Uterus (tissue), 3 donors: ENCODE measurements at regions not wholly inside any gene's neighbourhood (a gene's known extent, or its start where the extent isn't known, plus 50 kb on each side); places are given as distances from the start of the nearest gene placed in this dataset.

ENCODE experiments used
- DNase-seq, 2 donors: peaks; one replicate each; pipeline ENCODE4 v3.0.0-alpha.2; 2019 to 2020
- H3K27ac ChIP-seq, 2 donors: fragments of 200-600 bp; sonication (generic); 1 replicate in 1 of 2; 2 replicates in 1 of 2; pipeline ENCODE4 v1.5.1; 2016 to 2018
- H3K27me3 ChIP-seq, 2 donors: fragments of 200-600 bp; sonication (generic); one replicate each; pipeline ENCODE4 v1.5.1; 2018 to 2019; ENCODE audit warnings: control low read depth in 1 of 2
- H3K36me3 ChIP-seq, 2 donors: fragments of 200-600 bp; sonication (generic); one replicate each; pipeline ENCODE4 v1.5.1; 2019; ENCODE audit warnings: control low read depth in 1 of 2
- H3K4me1 ChIP-seq, 2 donors: fragments of 200-600 bp; sonication (generic); one replicate each; pipeline ENCODE4 v1.5.1; 2018 to 2019; ENCODE audit warnings: control low read depth in 1 of 2
- H3K4me3 ChIP-seq, 2 donors: fragments of 200-600 bp; sonication (generic); 1 replicate in 1 of 2; 2 replicates in 1 of 2; pipeline ENCODE4 v1.5.1; 2018 to 2019; ENCODE audit warnings: mild to moderate bottlenecking in 1 of 2
- H3K9me3 ChIP-seq, 2 donors: fragments of 200-600 bp; sonication (generic); one replicate each; pipeline ENCODE4 v1.5.1; 2019; ENCODE audit warnings: control low read depth in 1 of 2
- CTCF ChIP-seq, 4 experiments: fragments of 200-600 bp in 2 of 4; fragments of 450-650 bp in 2 of 4; sonication (generic) in 2 of 4; IDR thresholded peaks; one replicate each; pipeline ENCODE4 v1.5.1; 2016 to 2019; ENCODE audit warnings: antibody characterized with exemption in 4 of 4, mild to moderate bottlenecking in 2 of 4, moderate library complexity in 1 of 4
- POLR2A ChIP-seq, 2 donors: fragments of 450-650 bp; IDR thresholded peaks; one replicate each; pipeline ENCODE4 v1.6.1; 2016; ENCODE audit warnings: antibody characterized with exemption in 2 of 2, mild to moderate bottlenecking in 1 of 2, moderate library complexity in 1 of 2
- intact Hi-C: fragments of 100-400 bp; cut with DNase I; formaldehyde crosslinking; loops from one replicate; pipeline ENCODE4 v1.15.1; 2023; ENCODE audit warnings: low total_unique reads
- donor health status: DM: yes; HTN: yes; CAD: no.

- Histone ChIP-seq H3K4me1 (no peaks in the 10 kb centered on the region), H3K27ac (no peak overlapping the region), H3K36me3 (no peaks in the 10 kb centered on the region), H3K4me3 (no peak overlapping the region), H3K9me3 (no peaks in the 10 kb centered on the region), H3K27me3 (no peaks in the 10 kb centered on the region)
- intact Hi-C loops: no loop called here
- no peak for DNase-seq
- TF ChIP-seq POLR2A (IDR thresholded peaks at IDR 0.05): no peak
These were observed 673.8 kb downstream of the ADCYAP1 start for GRCh38 chr18:1578505-1578904.

- intact Hi-C loops: no loop called here
These were observed 676.9 kb downstream of the ADCYAP1 start for GRCh38 chr18:1581581-1581980.

GRCh38 chr18:1585881-1586488 lies 681.3 kb downstream of the ADCYAP1 start:
- H3K27me3 ChIP-seq: no peaks in the 10 kb centered on the region
- intact Hi-C loops: no loop called here
- no peaks in the 10 kb centered on the region for H3K4me1 ChIP-seq
- peak in 3 of 4 experiments; percentile 7 to 45 (median 45) for TF ChIP-seq CTCF (IDR thresholded peaks at IDR 0.05)
- TF ChIP-seq POLR2A (IDR thresholded peaks at IDR 0.05): no peak
- H3K9me3 ChIP-seq: no peaks in the 10 kb centered on the region
- no peak for DNase-seq
- no peak overlapping the region for H3K27ac ChIP-seq
- H3K4me3 ChIP-seq: no peak overlapping the region
- H3K36me3 ChIP-seq: no peaks in the 10 kb centered on the region

More at GRCh38 chr18:1581581-1581980, 676.9 kb downstream of the ADCYAP1 start:
- H3K9me3 ChIP-seq: no peaks in the 10 kb centered on the region
- no peaks in the 10 kb centered on the region for H3K4me1 ChIP-seq
- no peak overlapping the region for H3K27ac ChIP-seq
- no peaks in the 10 kb centered on the region for H3K27me3 ChIP-seq
- no peak for DNase-seq
- no peak overlapping the region for H3K4me3 ChIP-seq
- H3K36me3 ChIP-seq: no peaks in the 10 kb centered on the region
- TF ChIP-seq POLR2A (IDR thresholded peaks at IDR 0.05): no peak
- no peak for TF ChIP-seq CTCF (IDR thresholded peaks at IDR 0.05)

GRCh38 chr18:1593091-1593490 lies 688.4 kb downstream of the ADCYAP1 start:
- Histone ChIP-seq H3K9me3 (no peaks in the 10 kb centered on the region), H3K27me3 (no peaks in the 10 kb centered on the region), H3K27ac (no peak overlapping the region), H3K36me3 (no peaks in the 10 kb centered on the region), H3K4me3 (no peak overlapping the region), H3K4me1 (no peaks in the 10 kb centered on the region)
- intact Hi-C loops: no loop called here
- DNase-seq: no peak
- no peak for TF ChIP-seq POLR2A (IDR thresholded peaks at IDR 0.05)
- TF ChIP-seq CTCF (IDR thresholded peaks at IDR 0.05): no peak

GRCh38 chr18:1595195-1595594 lies 690.5 kb downstream of the ADCYAP1 start:
- DNase-seq: no peak
- Histone ChIP-seq H3K36me3 (no peaks in the 10 kb centered on the region), H3K9me3 (no peaks in the 10 kb centered on the region), H3K4me3 (no peak overlapping the region), H3K4me1 (no peaks in the 10 kb centered on the region), H3K27me3 (no peaks in the 10 kb centered on the region), H3K27ac (no peak overlapping the region)
- intact Hi-C loops: no loop called here
- no peak for TF ChIP-seq POLR2A (IDR thresholded peaks at IDR 0.05)
- TF ChIP-seq CTCF (IDR thresholded peaks at IDR 0.05): no peak

GRCh38 chr18:1599196-1599595 lies 694.5 kb downstream of the ADCYAP1 start:
- DNase-seq: no peak
- Histone ChIP-seq H3K4me3 (no peak overlapping the region), H3K36me3 (no peaks in the 10 kb centered on the region), H3K9me3 (no peaks in the 10 kb centered on the region), H3K4me1 (no peaks in the 10 kb centered on the region), H3K27me3 (no peaks in the 10 kb centered on the region), H3K27ac (no peak overlapping the region)
- TF ChIP-seq CTCF (IDR thresholded peaks at IDR 0.05): no peak
- no peak for TF ChIP-seq POLR2A (IDR thresholded peaks at IDR 0.05)
- intact Hi-C loops: no loop called here
